KBM-7 (cell line): ENCODE measurements at regions not wholly inside any gene's neighbourhood (a gene's known extent, or its start where the extent isn't known, plus 50 kb on each side); places are given as distances from the start of the nearest gene placed in this dataset.

Experiments used
- DNase-seq: peaks from one replicate; pipeline ENCODE4 v3.0.0-alpha.2; 2015
- in situ Hi-C: fragments of 300-500 bp; cut with MboI; formaldehyde crosslinking; loops from 2 replicates; pipeline ENCODE4 v1.14.3; 2020; ENCODE audit warnings: low sequenced_read_pairs, low pct_unique_long_range_greater_than_20kb, mixed read lengths

- in situ Hi-C loops = no loop called here
- DNase-seq = no peak
These were observed 249.5 kb upstream of the DCN start for GRCh38 chr12:91432089-91432488.

GRCh38 chr12:91424506-91424905, 241.9 kb upstream of the DCN start:
- DNase-seq = no peak
- in situ Hi-C loops = no loop called here

GRCh38 chr12:91423693-91424050, 241.1 kb upstream of the DCN start:
- DNase-seq = no peak
- in situ Hi-C loops = no loop called here

GRCh38 chr12:91422811-91423692, 240.4 kb upstream of the DCN start:
- in situ Hi-C loops = no loop called here
- DNase-seq = no peak

GRCh38 chr12:91422127-91422526, 239.5 kb upstream of the DCN start:
- DNase-seq = no peak
- in situ Hi-C loops = no loop called here

- in situ Hi-C loops = no loop called here
- no peak for DNase-seq
These were observed 237.2 kb upstream of the DCN start for GRCh38 chr12:91419809-91420208.

- DNase-seq = no peak
- in situ Hi-C loops = no loop called here
These were observed 235.8 kb upstream of the DCN start for GRCh38 chr12:91418221-91419090.

- in situ Hi-C loops = no loop called here
These were observed 235.0 kb upstream of the DCN start for GRCh38 chr12:91417650-91418049.

GRCh38 chr12:91414636-91415035, 232.0 kb upstream of the DCN start:
- DNase-seq = no peak
- in situ Hi-C loops = no loop called here

More at GRCh38 chr12:91417650-91418049, 235.0 kb upstream of the DCN start:
- DNase-seq = no peak

GRCh38 chr12:91413581-91414546, 231.2 kb upstream of the DCN start:
- in situ Hi-C loops = no loop called here
- DNase-seq = no peak

GRCh38 chr12:91406920-91407341, 224.3 kb upstream of the DCN start:
- no peak for DNase-seq
- in situ Hi-C loops = no loop called here

GRCh38 chr12:91404441-91404840, 221.8 kb upstream of the DCN start:
- in situ Hi-C loops = no loop called here

GRCh38 chr12:91401190-91401589, 218.6 kb upstream of the DCN start:
- in situ Hi-C loops = no loop called here

More at GRCh38 chr12:91404441-91404840, 221.8 kb upstream of the DCN start:
- no peak for DNase-seq

GRCh38 chr12:91400271-91400670, 217.7 kb upstream of the DCN start:
- in situ Hi-C loops = no loop called here
- DNase-seq = no peak

More at GRCh38 chr12:91401190-91401589, 218.6 kb upstream of the DCN start:
- no peak for DNase-seq

GRCh38 chr12:91397866-91398532, 215.4 kb upstream of the DCN start:
- in situ Hi-C loops = loop anchor here (25.0 kb wide), 1 partner anchor 1239 kb away; no protein-coding TSS in a partner anchor
- no peak for DNase-seq

- DNase-seq = no peak
- in situ Hi-C loops = loop anchor here (25.0 kb wide), 1 partner anchor 1241 kb away; no protein-coding TSS in a partner anchor
These were observed 213.7 kb upstream of the DCN start for GRCh38 chr12:91396293-91396692.

GRCh38 chr12:91395628-91396135, 213.1 kb upstream of the DCN start:
- in situ Hi-C loops = loop anchor here (25.0 kb wide), 1 partner anchor 1242 kb away; no protein-coding TSS in a partner anchor
- DNase-seq = no peak

- DNase-seq = no peak
- in situ Hi-C loops = loop anchor here (25.0 kb wide), 1 partner anchor 1242 kb away; no protein-coding TSS in a partner anchor
These were observed 212.3 kb upstream of the DCN start for GRCh38 chr12:91394903-91395302.
